DMS 273 treated with DMSO at 0.1 percent for 48 hours (cell line): ENCODE measurements at regions not wholly inside any gene's neighbourhood (a gene's known extent, or its start where the extent isn't known, plus 50 kb on each side); places are given as distances from the start of the nearest gene placed in this dataset.

Source experiments
- DNase-seq: peaks from one replicate; lab custom pipeline; 2025; lab: John Stamatoyannopoulos, UW

DNA sequence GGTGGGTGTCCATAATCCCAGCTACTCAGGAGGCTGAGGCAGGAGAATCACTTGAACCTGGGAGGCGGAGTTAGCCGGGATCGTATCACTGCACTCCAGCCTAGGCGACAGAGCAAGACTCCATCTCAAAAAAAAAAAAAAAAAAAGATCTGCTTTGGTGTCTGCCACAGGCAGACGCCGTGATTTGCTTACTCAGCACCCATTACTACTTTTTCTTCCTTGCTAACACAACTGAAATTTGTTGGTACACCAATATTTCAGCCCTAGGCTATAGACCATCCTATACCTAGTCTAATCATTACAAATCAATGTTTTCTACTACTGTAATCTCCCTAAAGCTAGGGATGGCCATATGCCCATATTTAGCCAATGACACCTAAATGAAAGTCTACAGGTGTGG is 53.5 kb upstream of the PARD3 start:
- DNase-seq, result no peak

DNA sequence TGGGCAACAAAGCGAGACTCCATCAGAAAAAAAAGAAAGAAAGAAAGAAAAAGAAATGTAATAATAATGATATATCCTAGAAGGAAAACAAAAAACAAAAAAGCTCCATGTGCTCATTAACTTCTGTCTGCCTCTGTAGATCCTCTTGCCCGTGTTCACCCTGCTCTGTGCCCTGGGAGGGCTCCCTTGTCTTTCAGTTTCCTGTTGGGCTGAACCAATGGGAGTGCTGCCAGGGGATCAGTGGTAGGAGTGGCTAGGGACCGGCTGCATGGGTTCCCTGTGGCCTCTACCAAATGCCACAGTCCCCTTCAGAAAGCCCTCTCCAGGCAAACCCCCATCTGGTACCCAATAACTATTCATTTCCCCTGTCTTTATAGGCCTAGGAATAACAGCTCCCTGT is 51.8 kb upstream of the PARD3 start:
- peak; percentile 79 for DNase-seq
